NCI-H2196 treated with DMSO at 0.1 percent for 48 hours (cell line): ENCODE measurements at regions not wholly inside any gene's neighbourhood (a gene's known extent, or its start where the extent isn't known, plus 50 kb on each side); places are given as distances from the start of the nearest gene placed in this dataset.

ENCODE experiments used
- DNase-seq: peaks from one replicate; lab custom pipeline; 2025; ENCODE audit not compliant: unreplicated experiment; lab: John Stamatoyannopoulos, UW

DNA sequence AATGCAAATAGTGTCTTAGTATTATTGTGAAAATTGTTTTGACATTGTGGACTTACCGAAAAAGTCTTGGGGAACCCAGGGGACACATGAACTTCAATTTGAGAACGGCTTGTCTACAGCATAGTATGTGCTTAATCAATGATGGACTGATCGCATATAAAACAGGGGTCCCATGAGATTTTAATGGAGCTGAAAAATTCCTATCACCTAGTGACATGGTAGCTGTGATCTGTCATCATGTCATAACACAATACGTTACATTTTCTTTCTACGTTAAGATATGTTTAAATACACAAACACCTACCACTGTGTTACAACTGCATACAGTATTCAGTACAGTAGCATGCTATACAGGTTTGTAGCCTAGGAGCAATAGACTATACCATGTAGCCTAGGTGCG is 153.3 kb upstream of the FOXD3 start:
- no peak for DNase-seq

DNA sequence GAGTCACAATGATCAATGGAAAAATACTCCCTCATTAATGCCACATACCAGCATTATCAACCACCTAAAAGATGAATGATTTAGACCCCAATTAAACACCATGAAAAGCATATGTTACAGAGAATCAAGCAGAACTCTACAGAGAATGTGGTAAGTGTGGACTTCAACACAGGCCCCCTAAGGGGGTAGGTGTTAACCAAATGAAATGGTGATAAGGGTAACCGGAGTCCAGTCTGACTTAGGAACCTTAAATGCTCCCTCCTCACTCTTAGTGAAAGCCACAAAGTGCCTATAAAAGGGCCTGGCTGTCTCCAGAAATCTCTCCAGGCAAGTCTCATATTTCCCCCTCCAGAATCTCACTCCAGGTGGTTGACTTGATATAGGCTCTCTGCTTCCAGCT is 149.2 kb upstream of the FOXD3 start:
- no peak for DNase-seq

DNA sequence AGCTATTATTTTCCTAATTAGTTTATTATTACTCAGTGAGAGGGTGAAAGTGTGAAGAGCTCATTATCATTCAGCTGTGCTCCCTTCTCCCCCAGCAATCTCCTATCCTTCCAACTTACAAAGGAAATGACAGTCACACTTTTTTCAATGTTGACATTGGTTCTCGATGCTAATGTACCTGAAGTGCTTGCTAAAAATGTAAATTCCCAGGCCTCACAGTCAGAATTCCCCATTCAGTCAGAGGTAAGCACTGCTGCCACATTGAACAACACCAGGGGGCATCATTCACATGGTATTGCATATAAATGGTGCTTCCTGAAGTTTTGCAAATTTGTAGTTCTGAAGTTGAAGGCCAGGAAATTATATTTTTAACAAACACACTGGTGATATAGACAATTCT is 132.7 kb upstream of the FOXD3 start:
- no peak for DNase-seq

DNA sequence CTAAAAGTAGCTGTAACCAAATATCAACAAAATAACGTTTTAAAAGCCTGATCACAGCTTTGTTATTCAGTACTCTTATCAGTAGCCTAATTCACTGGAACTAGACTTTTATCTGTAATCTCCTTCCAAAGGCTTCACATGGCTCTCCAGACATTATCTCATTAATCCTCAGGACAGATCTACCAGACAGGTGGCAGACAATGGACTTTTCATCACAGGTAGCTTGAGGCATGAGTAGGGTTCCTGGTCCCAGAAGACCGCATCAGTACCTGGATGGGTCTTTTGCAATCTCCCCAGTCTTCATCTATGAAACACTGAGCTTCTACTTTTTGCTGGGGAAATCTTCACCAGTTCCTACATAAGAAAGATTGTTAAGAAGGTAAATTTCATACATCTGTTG is 132.2 kb upstream of the FOXD3 start:
- DNase-seq, result no peak

DNA sequence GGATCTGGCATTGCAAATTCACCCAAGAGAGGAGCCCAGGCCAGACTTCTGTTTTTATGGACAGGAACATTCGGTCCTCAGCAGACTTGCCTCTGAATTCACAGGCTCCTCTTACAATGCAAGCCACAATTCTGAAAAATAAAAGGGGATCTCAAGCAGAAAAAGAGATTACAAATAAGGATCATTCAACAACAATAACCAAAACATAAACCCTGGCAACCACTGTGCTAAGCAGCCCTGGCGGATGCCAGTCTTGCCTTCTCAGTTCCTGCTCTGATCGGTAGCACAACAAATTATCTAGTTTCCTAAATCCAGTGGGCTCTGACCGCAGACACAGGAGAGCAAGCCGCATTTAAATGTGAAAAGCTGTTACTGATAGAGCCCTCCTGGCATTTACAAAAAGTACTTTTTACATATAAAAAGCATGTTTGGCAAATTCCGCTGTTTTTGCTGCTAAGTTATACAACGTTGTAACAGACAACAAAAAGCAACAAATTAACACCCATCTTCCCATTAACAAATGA is 123.4 kb upstream of the FOXD3 start:
- no peak for DNase-seq

DNA sequence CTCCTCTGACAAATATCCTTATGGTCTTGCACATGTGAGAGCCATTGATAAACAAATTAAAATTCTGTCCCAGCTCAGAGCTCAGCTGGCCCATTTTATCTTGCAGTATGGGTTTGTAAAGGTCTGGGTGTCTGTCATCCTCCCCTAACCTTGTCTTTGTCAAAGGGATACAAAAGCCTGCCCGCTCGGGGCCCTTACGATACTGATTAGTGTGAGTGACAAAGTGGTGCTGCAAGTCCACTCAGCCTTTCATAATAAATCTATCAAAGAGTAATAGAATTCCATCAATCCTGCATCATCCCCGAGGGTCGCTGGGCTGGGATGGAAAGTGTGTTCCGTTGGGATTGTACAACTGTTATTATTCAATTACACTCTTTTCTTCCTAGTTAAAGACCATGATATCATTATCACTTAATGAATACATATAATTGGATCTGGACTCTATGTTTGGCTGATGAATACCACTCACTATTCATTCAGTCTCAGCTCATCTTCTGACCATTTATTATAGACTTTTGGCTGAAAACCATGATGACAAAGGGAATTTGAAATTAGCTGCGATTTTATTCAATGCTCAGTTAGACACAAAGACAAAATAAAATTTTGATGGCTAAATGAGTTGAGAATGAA is 122.5 kb upstream of the FOXD3 start:
- no peak for DNase-seq

DNA sequence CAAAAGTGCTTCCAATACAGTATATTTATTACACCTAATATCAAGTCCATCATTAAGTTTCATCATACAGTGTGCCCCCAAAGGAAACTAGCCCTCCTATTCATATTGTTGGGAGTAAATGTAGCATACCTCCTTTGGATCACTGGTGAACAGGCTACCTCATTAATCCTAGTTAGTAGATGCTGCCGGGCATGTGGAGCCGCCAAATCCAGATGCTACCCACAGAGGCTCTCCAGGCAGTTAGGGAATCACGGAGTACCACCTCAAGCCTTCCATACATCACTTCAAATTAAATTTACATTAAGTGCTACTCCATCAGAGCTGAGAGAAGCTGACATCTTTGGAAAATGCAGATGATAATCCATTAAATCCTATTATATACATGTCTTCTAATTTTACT is 121.7 kb upstream of the FOXD3 start:
- no peak for DNase-seq

DNA sequence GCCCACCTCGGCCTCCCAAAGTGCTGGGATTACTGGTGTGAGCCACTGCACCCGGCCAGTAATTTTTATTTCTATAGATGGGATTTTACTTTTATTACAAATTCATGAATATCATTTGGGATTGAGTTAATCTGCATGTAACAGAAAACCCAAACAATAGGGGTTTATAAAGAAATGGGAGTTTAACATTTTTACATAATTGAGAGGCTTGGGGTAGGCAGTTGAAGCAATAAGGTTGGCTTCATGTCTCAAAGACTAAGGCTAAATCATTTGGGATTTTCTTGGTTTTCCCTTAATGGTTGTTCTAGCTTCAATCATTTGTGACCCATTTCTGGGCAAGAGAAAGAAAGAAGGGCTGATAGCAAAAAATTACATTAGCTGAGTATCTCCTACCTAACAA is 118.7 kb upstream of the FOXD3 start:
- no peak for DNase-seq

DNA sequence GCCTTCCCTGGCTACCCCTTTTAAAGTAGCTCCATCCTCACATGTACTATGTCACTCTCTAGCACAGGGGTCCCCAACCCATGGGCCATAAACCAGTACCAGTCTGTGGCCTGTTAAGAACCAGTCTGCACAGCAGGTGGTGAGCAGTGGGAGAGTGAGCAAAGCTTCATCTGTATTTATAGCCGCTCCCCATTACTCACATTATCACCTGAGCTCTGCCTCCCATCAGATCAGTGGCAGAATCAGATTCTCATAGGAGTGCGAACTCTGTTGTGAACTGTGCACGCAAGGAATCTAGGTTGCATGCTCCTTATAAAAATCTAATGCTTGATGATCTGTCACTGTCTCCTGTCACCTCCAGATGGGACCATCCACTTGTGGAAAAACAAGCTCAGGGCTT is 116.6 kb upstream of the FOXD3 start:
- no peak for DNase-seq

DNA sequence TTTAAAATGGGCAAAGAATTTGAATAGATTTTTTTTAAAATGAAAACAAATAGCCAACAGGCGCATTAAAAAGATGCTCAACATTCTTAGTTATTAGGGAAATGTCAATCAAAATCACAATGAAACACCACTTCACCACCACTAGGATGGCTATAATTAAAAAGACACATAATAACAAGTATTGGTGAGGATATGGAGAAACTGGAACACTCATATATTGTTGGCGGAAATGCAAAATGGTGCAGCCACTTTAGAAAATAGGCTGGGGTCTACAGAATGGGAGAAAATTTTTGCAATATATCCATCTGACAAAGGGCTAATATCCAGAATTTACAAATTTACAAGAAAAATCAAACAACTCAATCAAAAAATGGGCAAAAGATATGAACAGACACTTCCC is 107.8 kb upstream of the FOXD3 start:
- DNase-seq, result no peak

DNA sequence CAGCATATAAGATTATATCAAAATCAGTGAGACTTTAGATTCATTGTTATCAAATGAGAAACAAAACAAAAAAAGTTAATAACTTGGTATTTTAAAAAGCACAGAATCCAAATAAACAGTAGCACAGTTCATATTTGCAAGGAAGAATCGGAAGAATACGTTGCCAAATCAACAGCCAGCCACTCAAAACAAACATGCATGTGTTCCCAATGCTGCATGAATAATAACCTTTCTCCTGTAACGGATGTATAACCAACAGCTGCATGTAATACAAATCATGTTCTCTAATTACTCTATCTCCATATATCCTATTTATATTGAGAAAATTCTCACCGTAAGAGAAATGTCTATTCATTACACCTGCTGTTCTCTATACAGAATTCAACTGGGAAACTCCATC is 98.9 kb upstream of the FOXD3 start:
- no peak for DNase-seq

DNA sequence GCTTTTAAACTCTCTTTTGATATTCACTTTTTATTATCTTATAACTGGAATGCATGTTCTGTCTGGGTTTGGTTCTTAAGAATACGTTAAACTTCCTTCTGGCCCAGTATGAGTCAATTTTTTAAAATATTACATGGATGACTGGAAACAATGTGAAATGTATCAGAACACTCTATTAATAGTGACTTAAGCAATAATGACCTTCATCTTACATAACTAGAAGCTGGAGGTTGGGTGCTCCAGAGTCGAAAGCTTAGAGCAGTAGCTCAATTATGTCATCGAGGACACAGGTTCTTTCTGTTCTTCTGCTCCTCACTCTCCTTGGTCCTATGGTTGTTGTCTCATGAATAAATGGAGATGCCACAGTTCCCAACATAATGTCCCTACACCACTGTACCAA is 91.6 kb upstream of the FOXD3 start:
- DNase-seq, result no peak

DNA sequence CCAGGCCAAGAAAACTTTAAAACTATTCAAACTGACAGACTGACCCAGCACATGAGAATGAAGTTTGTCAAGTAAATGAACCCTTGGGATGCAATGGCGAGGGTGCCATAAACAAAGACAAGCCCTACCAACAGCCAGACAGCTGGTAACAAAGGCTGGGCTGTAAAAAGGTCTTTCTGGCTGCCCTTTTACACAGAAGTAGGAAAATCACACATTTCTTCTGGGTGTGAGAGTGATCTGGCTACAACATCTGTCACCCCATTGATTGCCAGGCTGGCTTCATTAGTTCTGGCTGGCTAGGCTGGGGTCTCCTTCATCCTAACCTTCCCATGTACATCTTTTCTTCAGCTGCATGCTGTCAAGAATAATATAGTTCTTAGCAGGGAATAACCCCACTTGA is 83.6 kb upstream of the FOXD3 start:
- no peak for DNase-seq

DNA sequence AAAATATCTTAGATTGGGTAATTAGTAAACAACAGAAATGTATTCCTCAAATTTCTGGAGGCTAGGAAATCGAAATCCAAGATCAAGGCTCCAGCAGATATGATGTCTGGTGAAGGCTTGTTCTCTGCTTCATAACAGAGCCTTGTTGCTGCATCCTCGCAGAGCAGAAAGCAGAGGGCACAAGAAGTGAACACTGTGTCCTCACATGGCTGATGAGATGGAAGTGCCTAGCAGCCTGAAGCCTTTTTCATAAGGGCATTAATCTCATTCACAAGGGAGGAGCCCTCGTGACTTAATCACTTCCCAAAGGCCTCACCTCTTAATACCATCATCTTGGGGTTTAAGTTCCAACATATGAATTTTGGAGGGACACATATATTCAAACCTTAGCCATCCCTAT is 77.2 kb upstream of the FOXD3 start:
- DNase-seq, result no peak

DNA sequence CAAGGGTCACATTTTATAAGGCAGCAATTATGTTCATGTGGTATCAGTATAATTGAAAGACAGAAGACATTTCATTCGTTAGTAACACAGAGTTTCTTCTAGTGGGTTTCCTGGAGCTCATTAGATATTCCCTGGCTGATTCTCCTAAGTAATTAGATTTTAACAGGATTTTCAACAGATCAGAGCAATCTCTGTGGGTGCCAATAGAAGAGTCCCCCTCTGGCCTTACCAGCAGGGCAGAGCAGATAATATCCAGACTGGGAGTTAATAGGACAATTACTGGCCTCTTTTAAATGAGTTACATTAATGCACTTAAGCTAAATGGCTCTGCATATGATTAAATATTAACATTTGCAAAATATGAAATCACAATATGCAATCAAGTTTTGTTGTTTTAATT is 74.2 kb upstream of the FOXD3 start:
- DNase-seq, result no peak

DNA sequence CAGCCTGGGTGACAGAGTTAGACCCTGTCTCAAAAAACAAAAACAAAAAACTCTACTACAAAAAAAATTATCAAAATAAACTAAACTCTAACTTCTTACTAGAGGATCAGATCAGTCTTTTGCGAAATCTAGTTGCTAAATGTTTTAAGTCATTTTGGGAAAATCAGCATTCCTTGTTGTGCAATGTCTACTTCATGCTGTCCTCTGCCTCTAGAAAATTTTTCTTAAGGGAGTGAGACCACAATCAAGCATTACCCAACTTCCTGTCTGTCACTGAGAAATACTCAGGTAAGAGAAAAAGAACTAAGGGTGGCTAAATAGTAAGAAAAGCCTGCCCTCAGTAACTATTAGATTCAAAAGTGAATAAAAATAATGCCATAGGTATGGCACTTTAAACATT is 67.2 kb upstream of the FOXD3 start:
- no peak for DNase-seq

DNA sequence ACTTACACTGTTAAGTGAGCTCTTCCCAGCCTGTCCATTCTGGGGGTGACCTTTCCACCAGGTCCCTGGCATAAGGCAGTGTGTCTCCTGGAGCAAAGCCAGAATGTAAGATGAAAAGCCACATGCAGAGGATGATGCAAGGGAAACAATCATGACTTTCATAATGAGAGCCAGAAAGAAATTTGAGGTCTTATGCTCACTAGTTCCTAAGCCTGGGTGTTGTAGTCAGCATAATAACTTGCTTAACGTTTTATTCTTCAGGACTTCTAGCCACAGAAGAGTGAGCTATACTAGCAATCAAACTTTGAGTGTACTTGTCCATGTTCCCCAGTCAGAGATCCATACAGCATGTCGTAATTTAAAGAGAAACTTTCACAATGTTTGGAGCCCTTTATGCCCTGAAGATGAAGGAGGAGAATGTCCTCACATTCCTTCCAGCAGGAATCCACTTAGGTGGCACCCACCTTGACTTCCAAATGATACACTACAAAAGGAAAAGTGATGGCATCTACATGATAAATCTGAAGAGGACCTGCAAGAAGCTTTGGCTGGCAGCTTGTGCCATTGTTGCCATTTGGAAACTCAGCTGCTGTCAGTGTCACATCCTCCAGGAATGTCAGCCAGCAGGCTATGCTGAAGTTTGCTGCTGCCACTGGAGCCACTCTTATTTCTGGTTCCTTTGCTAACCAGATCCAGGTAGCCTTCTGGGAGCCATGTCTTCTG is 60.5 kb upstream of the FOXD3 start:
- no peak for DNase-seq

DNA sequence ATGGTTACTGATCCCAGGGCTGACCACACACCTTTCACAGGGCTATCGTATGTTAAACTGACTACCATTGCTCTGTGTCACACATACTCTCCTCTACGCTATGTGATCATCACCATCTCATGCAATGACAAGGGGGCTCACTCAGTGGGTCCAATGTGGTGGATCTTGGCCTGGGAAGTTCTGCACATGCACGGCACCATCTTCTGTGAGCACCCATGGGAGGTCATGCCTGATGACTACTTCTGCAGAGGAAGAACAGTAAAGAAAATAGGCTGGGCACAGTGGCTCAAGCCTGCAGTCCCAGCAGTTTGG is 60.0 kb upstream of the FOXD3 start:
- DNase-seq, result no peak

DNA sequence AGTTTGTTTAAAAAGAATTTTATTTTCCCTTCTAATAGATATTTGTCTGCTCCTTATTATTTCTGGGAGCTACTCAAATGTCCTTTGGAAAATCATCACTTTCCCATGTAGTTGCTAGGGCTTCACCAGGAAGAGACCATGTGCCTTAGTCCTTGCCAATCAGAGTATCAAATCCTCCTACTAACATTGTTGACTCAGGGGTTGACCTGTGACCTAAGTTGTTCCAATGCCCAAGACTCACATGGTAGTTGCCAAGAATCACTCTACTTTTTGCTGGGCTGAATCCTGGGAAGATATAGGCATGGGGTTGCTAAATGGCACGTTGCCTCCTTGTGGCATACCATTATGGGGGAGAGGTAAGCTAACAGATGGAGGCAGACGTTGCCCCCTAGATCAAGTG is 58.2 kb upstream of the FOXD3 start:
- no peak for DNase-seq

DNA sequence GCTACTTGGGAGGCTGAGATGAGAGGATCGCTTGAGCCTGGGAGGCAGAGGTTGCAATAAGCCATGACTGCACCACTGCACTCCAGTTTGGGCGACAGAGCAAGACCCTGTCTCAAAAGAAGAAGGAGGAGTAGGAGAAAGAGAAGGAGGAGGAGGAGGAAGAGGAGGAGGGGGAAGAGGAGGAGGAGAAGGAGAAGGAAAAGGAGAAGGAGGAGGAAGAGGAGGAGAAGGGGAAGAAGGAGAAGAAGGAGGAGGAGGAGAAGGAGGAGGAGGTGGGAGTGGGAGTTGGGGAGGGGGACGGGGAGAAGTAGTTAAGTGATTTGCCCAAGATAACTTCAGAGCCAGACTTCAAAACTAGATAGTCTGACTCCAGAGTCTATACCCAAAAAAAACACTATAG is 55.5 kb upstream of the FOXD3 start:
- DNase-seq, result no peak

DNA sequence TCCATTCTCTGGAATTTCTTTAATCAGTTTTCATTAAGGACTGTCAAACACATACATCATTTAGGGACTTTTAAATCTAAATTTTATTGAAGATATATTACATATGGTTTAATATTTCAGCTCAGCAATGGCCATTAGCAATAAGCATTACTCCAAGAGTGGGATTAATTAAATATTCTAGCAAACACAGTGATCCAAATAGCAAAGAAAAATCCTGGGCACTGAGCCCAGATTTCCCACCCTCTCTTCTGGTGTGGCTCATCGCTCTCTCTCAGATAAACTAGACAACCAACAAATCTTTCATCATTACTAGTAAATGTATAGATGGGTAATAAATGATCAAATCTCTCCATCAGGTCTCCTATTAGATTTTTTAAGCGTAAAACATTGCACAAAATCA is 53.5 kb upstream of the FOXD3 start:
- no peak for DNase-seq

DNA sequence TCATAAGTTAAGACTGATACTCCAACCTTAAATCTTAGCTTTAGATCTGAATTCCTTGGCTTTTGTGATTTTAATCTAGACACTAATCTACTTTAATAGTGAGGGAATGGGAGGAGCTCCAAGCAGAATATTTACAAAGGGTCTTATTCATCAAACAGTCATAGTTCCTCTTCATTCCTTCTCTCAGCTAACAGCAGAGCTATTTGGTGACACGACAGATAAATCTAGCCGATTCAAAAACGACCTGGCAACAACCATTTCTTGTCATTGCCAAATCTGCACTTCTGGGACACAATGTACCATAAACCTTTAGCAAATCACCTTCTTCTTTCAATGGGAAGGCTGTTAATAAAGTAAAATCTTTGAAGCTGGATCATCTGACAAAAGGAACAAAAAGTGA is 52.8 kb upstream of the FOXD3 start:
- DNase-seq, result no peak
